Thyroid gland (tissue), 4 donors: ENCODE measurements at regions not wholly inside any gene's neighbourhood (a gene's known extent, or its start where the extent isn't known, plus 50 kb on each side); places are given as distances from the start of the nearest gene placed in this dataset.

ENCODE experiments used
- CTCF ChIP-seq, 6 experiments: fragments of 200-600 bp in 3 of 6; fragments of 450-650 bp in 3 of 6; sonication (generic) in 3 of 6; IDR thresholded peaks; one replicate each; pipeline ENCODE4 v1.5.1; 2016 to 2019; ENCODE audit warnings: antibody characterized with exemption in 6 of 6, mild to moderate bottlenecking in 2 of 6, inconsistent platforms in 1 of 6, moderate library complexity in 1 of 6
- POLR2A ChIP-seq, 2 donors: fragments of 450-650 bp; IDR thresholded peaks; one replicate each; pipeline ENCODE4 v1.6.1; 2017; ENCODE audit warnings: antibody characterized with exemption in 2 of 2, mild to moderate bottlenecking in 2 of 2, moderate library complexity in 1 of 2

- TF ChIP-seq POLR2A (IDR thresholded peaks at IDR 0.05), result no peak
- TF ChIP-seq CTCF (IDR thresholded peaks at IDR 0.05), result no peak
Observed at GRCh38 chr4:114479595-114479994, 119.0 kb upstream of the UGT8 start.
